NCI-H524 treated with DMSO at 0.1 percent for 48 hours (cell line): ENCODE measurements at regions not wholly inside any gene's neighbourhood (a gene's known extent, or its start where the extent isn't known, plus 50 kb on each side); places are given as distances from the start of the nearest gene placed in this dataset.

Experiments used
- DNase-seq: peaks from one replicate; lab custom pipeline; 2025; lab: John Stamatoyannopoulos, UW

GRCh38 chr18:54100920-54101470 is 123.5 kb downstream of the MBD2 start:
- peak; percentile 81 for DNase-seq

DNA sequence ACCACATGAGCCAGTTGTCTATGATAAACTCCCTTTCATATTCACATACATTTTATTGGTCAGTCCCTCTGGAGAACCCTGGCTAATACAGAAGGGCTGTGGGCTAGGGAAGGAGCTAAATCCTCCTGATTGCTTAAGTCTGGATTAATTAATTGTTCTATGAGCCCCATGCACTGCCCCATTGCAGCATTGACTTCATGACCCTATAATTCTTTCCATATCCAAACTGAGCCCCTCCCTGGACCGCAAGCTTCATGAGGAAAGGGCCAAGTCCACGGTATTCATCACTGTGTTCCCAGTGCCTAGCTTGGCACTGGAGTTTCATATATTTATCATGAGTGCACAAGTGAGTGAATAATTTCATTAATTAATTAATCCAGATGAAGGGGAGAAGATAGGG is 124.0 kb downstream of the MBD2 start:
- DNase-seq = no peak

DNA sequence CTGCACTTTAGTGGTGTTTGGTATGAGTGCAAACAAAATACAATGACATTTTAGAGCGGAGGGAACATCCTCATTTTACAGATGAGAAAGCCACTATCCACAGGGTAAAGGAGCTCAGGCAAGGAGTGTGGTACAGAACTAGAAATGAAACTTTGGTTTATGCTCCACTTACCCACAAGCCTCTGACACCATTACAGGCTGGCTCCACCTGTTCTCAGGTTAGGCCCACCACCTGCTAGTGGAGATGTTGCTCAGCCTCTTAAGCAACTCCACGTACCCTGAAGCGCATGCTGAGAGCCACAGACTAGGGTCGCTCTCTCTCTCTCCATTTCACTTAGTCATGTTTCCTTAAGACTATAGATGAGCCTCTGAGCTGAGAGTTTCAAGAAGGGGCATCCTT is 130.0 kb downstream of the MBD2 start:
- no peak for DNase-seq

DNA sequence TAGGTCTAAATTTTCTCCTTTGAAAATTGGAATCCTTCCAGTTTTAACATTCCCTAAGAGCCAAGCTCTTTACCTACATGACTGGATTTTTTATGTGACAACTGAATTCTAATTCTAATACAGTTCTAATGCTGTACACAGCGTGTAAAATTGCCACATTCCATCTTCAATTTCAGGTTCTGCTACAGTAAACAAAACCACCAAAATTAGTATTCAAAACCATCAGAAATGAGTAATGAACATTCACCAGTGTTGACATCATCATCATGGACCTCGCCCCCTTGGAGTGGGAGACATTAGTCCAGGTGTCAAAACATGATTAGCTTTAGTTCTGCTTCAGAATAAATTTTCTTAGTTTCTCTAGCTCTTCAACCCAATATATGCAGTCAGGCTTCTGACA is 133.6 kb downstream of the MBD2 start:
- no peak for DNase-seq

GRCh38 chr18:54089749-54090459 is 134.6 kb downstream of the MBD2 start:
- DNase-seq = no peak

- no peak for DNase-seq
Measured at GRCh38 chr18:54086863-54087262, 137.6 kb downstream of the MBD2 start.

GRCh38 chr18:54086046-54086802 is 138.2 kb downstream of the MBD2 start:
- DNase-seq = no peak

DNA sequence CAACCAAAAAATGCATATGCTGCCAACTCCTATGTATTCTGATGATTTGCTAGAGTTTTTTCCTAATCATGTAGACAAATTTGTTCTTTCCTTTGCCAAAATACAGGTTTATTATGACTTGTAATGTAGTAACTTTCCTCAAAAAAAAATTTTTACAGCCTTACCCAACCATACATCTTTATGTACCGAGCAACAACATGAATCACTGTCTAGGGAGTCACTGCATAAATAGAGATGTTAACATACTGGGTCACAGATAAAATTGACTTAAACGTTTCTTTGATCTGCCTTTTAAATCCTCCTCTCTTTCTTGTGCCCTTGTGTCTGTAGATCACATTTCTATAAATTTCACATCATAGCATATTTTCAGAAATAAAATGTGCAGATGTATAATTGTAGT is 143.6 kb downstream of the MBD2 start:
- no peak for DNase-seq

- DNase-seq = no peak
Measured at GRCh38 chr18:54076166-54076565, 148.3 kb downstream of the MBD2 start.

DNA sequence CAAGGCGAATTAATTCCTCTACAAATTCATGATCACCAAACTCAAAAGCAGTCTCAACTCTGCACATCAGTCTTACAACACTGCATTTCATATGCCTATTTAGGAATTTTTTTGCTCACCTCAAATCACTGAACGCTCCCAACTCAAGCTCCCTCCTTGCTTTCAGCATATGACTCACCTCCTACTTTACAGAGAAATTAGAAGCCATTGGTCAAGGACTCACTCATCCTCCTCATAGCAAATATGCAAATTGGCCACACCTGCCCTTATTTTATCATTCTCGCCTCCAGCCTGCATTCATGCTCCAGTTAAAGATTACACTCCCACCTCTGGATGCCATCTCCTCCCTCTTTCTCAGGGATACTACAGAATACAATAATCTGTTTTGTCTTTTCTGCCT is 148.8 kb downstream of the MBD2 start:
- no peak for DNase-seq

DNA sequence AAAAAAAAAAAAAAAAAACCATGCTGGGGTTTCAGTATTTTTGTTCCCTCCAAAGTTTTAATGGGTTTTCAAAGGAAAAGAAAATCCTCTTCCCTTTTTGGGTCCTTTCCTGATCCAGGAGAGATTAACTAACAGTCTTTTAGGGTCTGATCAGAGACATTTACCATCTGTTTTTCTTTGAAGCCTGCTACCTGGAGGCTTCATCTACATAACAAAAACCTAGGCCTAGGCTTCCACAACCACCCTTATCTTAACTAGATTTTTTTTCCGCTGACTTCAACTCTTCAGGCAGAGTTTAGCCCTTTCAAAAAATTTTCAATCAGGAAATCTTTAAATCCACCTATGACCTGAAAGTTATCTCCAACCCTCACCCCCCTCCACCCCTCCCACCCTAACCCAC is 154.7 kb downstream of the MBD2 start:
- no peak for DNase-seq

DNA sequence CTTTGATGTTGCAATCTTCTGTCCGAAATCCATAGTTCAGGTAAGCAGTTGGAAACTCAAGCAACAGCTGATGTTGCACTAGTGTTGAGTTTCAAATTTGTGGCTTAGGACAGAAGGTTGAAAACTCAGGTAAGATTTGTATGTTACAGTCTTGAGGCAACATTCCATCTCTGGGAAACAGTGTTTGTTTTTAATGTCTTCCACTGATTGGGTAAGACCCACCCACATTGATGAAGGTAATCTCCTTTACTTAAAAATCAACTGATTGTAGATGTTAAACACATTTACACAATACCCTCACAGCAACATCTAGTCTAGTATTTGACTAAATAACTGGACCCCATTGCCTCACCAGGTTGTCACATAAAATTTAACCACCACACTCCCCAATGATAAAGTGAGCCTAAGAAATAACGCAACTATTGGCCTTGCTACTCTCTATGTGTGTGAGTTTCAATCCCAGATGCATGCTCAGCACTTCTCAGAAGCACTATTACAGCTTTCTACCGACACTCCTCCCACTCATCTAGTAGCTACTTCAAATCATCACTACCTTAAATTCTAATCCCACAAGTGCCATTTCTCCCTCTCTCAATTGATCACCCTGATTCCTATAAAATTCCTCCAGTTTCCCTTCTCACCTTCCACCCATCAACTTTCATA is 164.0 kb downstream of the MBD2 start:
- DNase-seq = no peak

- no peak for DNase-seq
Measured at GRCh38 chr18:54052732-54053429, 171.6 kb downstream of the MBD2 start.

- no peak for DNase-seq
Measured at GRCh38 chr18:54052259-54052658, 172.2 kb downstream of the MBD2 start.

GRCh38 chr18:54043484-54044251 is 180.8 kb downstream of the MBD2 start:
- no peak for DNase-seq

DNA sequence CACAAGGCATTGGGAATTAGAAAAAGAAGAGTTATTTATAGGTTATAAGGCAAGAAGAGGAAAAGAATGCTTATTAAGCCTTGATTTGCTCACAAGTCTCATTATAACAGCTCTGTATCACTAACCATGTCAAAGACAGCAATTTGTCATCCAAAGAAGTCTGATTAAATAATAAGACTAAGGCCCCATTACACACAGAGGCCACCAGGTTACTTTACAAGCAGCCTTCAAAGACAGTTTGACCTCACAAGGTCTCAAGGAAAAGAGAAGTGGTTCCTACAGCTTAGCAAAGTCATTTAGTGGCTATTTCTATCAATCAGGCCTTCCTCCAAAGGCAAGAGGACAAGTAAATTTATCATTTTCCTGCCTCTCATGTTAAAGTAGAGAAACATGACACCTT is 188.5 kb downstream of the MBD2 start:
- DNase-seq = no peak

DNA sequence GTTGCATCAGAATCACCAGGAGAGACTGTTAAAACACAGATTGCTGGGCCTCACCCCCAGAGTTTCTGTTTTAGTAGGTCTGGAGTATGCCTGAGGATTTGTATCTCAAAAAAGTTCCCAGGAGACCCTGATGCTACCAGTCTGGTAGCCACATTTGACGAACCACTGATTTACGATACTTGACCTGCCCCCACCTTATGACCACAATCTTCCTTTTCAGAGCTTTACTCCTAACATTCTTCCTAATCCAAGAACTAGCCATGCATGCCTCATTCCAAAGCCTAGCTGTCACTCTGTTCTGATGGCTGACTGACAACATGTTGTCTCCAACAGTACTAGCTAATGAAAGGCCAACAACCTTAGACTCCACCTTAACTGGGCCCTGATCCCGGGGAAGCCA is 191.4 kb downstream of the MBD2 start:
- DNase-seq = no peak

DNA sequence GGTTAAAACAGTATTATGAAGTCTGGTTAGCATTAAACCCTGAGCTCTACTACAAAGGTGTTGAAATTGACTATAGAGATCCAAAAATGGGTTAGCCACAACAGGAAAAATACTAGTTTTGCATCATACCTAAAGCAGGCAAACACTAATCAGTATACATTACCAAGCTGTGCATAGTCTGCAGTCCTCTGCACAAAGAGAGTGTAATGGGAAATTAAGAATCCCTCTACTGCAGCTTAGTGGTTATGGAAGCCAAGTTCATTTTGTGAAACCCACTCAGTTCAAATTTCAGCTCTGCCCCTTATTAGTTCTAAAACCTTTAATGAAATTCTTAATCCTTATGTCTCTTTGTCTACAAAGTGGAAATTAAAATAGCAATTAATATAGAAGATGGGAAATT is 192.1 kb downstream of the MBD2 start:
- DNase-seq = no peak

DNA sequence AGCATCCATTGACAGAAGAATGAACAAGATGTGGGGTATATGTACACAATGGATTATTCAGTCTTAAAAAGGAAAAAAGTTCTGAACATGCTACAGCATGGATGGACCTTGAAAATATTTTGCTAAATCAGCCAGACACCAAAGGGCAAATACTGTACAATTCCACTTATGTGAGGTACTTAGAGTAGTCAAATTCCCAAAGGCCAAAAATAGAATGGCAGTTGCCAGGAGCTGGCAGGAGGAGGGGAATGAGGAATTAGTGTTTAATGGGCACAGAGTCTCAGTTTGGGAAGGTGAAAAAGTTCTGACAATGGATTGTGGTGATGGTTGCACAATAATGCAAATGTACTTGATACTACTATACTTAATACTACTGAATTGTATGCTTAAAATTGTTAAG is 193.2 kb downstream of the MBD2 start:
- no peak for DNase-seq

DNA sequence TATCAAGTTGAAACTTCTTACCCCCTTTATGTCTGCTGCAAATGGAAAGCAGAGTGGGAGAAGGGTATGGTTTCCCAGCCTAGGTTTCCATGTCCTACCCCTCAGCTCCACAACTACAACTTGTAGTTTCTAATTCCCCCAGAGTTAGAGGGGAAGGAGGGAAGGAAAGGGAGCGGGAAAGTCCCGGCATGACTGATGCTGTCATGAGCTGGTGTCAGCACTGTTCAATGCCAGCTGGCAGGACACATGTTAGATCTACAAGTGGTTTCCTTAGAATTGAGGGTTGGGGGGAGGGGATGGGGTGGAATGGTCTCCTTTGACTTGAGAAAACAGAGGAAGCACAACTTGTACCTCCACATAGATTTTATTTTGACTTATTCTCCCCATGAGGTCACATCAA is 194.0 kb downstream of the MBD2 start:
- DNase-seq = no peak

DNA sequence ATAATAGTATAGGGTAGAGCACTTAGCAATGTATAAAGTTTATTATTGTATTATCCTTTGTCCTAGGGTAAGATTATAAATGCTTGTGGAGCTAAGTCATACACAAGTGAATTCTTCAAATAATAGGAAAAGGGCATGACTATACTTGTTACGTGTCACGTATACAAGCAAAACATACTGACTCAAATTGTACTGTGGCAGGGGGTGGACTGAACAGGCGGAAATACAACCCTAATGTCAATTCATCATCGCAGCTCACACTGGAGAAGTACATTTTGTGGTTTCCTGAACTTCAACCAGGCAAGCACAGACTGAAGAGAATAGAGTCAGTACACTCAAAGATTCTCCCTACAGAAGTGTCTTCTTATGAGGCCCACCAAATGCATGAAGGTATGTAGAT is 201.0 kb downstream of the MBD2 start:
- no peak for DNase-seq

DNA sequence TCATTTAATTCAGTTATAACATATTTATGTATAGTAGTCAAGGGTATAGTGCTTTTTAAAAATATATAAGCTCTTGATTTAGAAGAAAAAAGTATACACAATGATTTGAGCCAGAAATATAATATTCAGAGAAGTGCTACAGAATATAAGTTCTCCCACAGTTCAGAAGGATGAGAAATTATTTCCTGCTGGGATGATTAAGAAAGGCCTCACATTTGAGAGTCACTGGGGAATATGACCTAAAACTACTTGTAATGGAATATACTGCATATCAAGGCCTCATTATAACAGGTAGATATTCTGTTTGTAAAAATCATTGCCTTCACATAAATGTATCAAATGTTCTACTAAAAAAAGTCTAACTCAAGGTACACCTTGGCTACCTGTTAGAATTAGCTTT is 203.5 kb downstream of the MBD2 start:
- DNase-seq = no peak
